HG03025 (cell line): ENCODE measurements at regions not wholly inside any gene's neighbourhood (a gene's known extent, or its start where the extent isn't known, plus 50 kb on each side); places are given as distances from the start of the nearest gene placed in this dataset.

ENCODE experiments used
- ATAC-seq: cut with Tn5 transposase; IDR thresholded peaks from one replicate; pipeline ENCODE4 v1.9.1; 2021; ENCODE audit warnings: mild to moderate bottlenecking, moderate library complexity; ENCODE audit not compliant: unreplicated experiment, low FRiP score

DNA sequence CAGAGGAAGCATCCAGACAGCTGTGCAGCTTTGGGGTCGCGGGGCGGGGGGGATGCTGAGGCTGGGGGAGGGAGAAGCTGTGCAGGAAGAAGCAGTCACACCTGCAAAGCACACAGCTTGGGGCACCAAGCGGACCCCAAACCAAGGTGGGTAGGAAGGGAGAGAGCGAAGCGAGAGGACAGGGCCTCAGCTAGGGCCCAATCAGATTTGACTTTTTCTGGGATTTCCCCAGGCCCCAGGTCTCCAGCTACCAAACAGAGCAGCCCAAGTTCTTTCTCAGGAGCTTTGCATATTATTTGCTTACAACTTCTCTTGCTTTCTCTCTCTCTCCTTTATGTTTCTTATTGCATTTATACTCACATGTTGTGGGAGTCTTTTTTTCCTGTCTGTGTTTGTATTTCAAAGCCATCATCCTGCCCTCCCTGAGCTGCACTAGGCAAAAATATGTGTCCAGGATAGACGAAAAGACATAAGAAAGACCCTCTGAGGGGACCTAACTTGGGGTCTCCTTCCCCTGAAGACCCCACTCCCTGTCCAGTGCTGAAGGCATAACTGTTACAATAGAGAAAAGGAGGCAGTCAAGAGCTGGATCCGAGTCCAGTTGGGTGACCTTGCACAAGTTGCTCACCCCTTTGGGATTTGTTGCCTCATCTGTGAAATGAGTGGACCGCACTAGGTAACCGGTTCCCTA is 50.6 kb upstream of the SMNDC1 start:
- no peak for ATAC-seq

- ATAC-seq = peak; percentile 15
Observed at GRCh38 chr10:110355922-110356627, 51.4 kb upstream of the SMNDC1 start.

DNA sequence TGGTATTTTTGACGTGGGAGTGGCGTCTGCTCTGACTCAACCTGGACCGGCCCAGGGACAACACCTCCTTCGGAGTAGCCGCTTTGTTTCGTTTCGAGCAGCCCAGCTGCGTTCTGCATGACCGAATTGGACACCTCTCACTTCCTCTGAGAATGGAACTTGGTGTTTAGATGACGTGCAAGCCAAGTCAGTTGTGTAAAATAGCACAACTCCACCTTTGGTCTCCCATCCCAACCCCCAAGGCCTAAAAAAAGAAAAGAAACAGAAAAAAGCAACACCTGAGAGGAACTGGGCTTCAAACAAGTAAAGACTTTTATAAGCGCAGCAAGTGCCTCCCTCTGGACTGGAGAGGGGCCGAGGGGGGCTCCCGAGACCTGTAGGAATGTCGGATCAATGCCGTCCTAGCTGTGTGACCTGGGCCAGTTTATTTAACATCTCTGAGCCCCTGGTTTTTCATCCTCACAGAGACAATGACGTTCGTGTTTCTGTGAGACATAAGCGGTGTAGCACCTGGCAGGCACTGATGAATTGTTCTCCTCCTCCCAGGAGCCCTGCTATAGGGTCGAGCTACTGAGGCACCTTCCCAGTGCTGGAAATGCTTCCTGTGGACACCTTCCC is 52.0 kb upstream of the SMNDC1 start:
- peak; percentile 62 for ATAC-seq

DNA sequence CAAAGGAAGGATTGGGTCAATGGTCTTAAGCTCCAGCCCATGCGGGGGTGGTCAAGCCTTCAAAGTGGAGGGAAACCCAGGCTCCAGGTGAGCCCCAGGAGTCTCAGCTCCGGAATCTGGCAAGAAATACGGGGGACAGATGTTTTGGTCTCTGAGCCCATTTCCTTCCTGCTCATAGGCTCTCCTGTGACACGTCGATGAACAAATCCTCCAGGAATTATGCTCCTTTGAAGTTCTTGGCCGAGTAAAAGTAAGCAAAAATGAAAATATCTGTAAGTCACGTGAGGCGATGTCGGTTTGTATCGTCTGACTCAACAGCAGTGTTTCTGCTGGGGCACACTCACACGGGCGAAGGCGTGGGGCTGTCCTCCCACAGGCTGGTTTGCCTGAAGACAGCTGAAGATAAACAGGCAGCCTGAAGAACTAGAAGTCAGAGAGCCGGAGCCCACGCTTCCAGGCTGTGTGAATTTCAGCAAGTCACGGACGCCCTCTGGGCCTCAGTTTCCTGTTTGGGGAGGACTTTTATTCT is 52.6 kb upstream of the SMNDC1 start:
- ATAC-seq = peak; percentile 1

GRCh38 chr10:110357871-110358270 is 53.2 kb upstream of the SMNDC1 start:
- ATAC-seq = no peak

DNA sequence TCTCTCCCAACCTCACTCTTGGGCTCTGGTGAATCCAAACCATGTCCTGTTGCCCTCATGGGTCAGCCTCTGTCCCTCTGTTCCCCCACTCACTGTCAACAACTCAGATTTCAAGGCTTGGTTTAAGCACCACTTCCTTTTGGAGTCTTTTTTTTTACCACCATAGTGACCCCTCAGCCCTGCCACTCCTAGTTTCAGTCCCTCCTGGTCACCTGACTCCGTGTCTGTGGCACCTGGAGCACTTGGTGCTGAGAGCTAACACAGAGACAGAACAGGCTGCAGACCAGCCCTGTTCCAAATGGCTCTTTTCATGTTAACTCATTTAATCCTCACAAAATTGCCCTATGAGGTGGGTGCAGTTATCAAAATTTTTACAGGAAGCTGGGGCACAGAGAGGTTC is 53.6 kb upstream of the SMNDC1 start:
- ATAC-seq = no peak

DNA sequence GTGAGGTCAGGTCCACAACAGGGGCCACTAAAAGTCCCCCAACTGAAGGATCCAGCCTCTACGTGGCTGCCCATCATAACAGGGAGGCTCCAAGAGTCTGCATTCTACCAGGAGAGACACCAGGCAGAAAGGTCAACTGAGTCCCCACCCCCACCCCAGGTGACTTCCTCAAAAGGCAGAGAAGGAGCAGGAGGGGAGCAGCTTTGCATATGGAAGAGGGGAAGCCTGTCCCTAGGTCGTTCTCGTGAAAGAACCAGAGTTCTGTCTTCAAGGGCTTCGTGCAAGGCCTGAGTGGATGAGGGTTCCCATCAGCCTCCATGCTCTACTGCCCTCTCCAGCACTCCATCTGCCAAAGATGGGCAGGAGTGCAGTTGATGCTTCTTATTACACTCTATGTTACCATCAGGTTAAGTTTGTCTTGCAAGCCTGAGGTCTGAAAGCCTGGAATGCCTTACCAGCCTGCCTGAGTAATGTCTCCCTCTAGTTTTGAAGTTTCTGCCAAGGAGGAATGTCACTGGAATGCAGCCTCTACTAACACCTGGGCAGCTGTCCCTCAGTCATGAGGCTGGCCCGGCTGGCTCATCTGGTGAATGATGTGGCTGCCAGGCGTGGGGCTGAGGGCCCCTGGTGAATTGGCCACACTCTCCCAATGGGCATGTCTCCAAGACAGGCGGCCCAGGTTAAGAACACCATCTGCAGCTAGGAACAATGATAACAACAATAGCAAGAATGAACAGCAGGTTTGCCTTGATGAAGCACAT is 54.3 kb upstream of the SMNDC1 start:
- no peak for ATAC-seq

DNA sequence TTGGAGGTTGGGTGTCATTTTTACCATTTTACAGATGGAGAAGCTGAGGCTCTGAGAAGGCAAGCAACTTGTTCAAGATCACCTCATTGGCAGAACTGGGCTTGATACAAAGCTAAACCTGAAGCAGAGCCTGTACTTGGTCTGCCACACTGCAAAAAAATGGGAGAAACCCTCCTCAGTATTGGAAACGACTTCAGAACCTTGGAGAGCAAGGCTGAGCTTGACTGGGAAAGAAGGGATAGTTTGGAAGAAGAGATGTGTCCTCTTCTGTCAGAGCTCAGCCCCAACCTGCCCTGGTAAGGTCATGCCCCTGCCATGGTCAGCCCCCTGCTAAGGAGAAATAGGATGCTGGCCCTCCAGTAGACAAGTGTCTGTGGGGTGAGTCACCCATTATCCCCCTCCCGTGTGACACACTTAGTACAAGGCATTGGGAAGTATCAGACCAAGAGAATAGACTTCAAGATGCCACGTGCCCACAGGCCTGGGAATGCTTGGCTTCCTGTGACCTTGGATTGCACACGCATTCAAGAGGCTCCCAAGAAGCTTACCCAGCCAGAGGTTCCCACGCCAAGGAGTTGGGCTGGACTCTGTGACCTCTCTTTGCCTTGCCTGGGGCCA is 56.2 kb upstream of the SMNDC1 start:
- ATAC-seq = no peak

GRCh38 chr10:110361800-110362456 is 57.2 kb upstream of the SMNDC1 start:
- ATAC-seq = no peak

GRCh38 chr10:110363572-110364411 is 59.1 kb upstream of the SMNDC1 start:
- ATAC-seq = no peak

DNA sequence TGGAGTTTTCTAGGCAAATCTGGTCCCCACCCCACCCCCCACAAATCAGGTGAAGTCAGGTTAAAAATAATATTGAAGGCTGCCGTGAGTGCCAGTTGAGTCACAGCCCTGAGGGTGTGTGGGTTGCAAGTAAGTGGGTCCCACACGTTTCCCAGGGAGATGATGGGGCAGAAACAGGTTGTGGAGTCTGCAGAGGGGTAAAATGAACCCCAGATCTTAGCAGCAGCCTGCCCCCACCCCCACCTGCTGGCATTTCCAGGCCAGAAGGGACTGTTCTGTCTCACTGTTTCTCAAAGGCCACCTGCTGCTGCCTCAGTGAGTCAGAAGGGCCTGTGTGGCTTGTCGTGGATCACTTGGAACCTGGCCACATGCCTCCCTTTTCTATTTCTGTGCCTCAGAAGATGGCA is 59.8 kb upstream of the SMNDC1 start:
- ATAC-seq = no peak

- ATAC-seq = no peak
Observed at GRCh38 chr10:110365356-110366143, 60.8 kb upstream of the SMNDC1 start.

- ATAC-seq = no peak
Observed at GRCh38 chr10:110366635-110367034, 61.9 kb upstream of the SMNDC1 start.

DNA sequence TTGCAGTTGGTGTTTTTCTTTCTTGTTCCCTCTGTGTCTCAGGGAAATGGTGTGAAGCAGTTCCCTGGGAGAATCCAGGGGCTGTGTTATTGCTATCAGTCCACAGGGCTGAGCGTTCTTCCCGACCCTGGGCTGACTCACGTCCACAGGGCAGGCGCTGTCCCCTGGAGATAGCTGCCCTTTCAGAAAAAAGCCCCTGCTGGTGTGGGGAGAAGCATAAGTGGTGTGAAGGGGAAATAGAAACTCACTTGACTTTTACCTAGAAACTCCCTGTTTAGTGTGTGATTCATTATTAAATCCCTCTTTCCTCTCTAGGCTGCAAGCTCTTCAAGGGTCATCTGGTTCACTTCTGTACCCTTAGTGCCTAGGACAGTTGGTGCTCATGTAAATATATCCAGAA is 63.3 kb upstream of the SMNDC1 start:
- ATAC-seq = no peak

DNA sequence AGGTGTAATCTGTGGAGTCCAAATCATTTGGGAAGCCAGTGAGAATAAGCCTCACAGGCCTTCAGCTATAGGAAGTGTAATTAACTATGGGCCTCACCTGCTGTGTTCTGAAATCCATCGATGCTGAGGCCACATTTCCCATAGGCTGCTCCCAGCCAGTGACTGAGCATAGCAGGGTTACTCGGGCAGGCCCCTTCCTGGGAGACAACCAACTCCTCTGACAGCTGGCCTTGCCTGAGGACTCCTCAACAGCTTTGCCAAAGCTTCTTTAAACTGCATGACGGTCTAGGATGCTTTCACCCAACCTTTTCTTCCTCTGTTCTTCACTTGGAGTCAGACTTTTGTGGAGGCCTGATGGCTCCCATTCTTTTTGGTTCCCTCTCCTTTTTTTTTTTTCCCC is 63.8 kb upstream of the SMNDC1 start:
- ATAC-seq = no peak

DNA sequence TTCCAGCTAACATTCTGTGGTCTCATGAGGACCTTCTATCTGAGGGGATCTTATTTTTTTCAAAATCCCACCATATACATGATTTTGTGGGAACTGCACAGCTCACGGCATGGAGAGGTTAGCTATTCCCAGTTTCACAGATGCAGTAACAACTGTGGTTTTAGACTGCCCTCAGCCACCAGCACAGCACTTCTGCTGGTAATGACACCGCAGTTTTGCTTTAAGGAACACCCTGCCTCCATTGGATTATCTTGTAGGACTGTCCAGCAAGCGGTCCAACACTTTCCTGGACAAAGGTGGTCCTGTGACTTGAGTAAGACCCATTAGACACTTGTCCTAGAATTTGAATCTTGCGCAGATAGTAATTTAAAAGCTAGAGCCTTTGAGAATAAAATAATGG is 65.3 kb upstream of the SMNDC1 start:
- ATAC-seq = no peak

DNA sequence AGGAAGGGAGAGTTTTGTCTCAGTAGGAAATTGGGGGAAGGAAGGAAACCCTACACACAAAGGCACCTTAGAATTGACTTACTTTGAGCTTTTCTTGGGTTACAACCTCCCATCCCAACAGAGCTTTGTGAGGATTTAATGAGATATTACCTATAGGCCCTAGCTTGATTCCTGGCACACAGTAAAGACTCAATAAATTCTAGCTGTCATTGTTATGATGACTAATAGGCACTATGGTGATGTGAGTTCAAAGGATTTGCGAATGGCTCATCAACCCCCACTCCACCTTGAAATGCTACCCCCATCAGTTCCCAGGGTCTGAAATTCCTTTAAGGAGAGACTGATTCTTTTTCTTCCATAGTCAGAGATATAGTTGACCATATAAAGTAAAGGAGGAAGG is 67.9 kb upstream of the SMNDC1 start:
- no peak for ATAC-seq

GRCh38 chr10:110373059-110373458 is 68.3 kb upstream of the SMNDC1 start:
- ATAC-seq = no peak
